NCI-H2081 (cell line): ENCODE measurements at regions not wholly inside any gene's neighbourhood (a gene's known extent, or its start where the extent isn't known, plus 50 kb on each side); places are given as distances from the start of the nearest gene placed in this dataset.

Experiments used
- DNase-seq, 2 experiments: peaks; one replicate each; lab custom pipeline; 2025; lab: John Stamatoyannopoulos, UW

DNA sequence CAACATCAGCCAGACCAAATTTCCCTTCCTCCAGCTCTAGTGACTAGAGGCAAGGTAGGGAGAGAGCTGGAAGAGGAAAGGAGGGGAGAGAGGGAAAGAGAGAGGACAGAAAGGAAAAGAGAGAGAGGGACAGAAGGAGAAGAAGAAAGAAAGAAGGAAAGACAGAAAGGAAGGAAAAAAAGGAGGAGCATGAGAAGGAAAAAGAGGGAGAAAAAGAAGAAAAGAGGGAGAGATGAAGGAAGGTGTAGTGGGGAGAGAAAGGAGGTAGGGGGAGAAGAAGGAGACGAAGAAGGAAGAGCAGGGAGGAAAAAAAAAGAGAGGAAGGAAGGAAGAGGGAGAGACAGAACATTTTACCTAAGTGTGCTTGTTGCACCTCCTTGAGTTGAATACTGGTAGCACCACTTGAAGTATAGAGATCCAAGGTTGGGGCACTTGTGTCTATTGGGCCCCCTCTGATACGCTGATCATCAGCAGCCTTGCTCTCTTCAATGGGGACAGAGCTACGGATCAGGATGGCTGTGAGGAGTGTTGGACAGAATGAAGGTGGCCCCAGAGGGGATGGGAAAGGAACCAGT lies 232.5 kb downstream of the SUDS3 start:
- no peak for DNase-seq

DNA sequence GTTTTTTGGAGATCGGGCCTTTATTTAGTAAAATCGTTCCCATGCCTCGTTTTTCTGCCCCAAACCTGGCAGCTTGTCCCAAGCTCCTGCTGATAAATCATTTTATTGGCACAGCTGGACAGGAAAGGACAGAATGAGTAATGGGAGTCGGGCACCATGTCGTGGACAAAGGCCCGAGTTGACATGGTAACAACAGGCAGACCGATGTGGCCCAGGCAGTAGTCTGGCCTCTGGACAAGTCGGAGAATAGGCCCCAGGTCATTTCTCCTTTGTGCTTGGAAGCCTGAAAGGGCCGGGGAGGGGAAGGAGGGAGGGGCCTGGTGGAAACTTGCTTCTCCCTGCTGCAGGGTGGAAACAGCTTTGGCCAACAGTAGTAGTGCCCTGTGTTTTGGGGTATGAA lies 234.9 kb downstream of the SUDS3 start:
- no peak for DNase-seq

DNA sequence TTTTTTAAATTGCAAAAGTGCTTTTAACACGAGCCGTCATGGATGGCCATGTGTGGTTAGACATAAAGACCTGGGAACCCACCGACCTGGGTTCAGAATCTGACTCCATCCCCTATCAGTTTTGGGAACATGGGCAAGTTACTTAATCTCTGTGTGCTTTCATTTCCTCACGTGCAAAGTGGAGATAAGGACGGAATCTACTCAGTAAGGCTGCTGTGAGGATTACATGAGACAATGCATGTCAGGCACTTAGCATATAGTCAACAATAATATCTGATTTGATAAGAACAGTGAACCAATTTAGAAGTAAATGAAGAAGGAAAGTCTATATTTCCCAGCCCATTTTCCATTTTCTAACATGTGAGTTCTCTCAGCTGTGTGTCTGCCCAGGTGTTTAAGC lies 235.4 kb downstream of the SUDS3 start:
- DNase-seq, result no peak

DNA sequence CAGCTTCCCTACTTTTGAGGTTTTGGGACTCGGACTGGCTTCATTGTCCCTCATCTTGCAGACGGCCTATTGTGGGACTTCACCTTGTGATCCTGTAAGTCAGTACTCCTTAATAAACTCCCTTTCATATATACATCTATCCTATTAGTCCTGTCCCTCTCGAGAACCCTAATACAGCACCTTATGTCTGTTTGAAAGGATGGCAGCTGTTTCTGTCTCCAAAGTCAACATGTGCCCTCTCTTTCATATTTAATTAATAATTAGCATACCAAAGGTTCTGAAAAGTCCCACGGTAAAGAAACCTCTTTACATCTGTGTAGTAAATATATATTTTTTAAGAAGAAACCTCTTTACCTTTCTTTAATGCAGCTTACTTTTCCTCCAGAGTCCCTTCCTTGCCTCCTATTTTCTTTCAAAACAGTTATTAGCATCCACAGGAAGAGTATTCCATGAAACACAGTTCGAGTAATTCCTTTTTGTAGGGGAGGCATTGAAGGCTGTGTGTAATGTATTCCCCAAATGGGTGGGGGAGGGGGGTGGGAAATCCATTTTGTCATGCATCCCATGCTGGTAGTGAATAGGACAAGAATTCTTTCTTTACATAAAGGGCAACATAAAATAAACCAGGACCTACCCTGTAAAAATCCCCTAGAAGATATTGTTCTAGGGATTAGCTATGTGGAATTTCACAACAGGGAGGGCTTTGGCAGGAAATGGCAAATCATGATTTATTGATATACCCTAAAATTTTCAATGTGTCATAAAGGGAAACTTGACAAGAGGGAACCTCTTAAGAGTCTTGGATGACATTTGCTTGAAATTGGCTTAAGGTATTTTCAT lies 241.5 kb downstream of the SUDS3 start:
- DNase-seq, result no peak

DNA sequence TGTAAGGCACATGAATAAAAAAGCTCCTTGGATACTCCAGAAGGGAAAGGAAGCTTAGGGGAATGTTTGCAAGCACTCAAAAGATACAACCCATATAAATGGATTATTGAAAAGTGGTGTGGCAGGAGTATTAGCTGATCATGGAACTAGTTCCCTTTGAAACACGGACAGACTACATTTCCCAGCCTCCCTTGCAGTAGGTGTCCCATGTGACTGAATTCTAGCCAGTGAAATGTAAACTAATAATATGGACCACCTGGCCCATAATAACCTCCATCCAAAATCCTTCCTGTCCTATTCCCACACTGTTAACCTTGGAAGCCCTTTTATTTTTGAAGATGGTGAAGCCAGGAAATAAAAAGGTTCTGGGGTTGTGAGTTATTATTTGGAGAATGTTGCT lies 242.3 kb downstream of the SUDS3 start:
- no peak for DNase-seq

DNA sequence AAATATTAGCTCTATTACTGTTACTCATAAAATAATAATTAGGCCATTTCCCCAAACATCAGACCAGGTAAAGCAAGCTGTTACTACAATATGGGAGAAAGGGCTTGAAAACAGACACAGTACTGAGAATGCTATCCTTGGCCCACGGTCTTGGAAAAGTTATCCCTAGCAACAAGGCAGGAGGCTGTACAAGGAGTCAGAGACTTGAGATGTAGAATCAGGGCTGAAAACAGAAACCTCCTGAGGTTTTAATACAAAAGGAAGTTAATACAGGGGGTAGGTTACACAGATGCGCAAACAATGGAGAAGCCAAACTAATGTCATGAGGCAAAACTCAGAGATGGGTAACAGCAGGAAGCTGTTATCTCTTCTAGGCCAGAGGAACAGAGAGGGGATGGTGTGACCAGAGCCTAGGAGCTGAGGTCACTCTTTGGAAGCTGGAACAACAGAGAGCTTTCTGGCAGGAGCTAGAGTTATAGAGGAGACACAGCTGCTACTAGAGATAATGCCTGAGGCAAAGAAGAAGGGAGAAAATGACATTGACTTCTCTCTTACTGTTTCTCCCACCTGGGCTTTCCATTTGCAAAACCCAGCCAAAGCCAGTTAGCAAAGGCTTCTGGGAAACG lies 248.8 kb downstream of the SUDS3 start:
- DNase-seq, result no peak

DNA sequence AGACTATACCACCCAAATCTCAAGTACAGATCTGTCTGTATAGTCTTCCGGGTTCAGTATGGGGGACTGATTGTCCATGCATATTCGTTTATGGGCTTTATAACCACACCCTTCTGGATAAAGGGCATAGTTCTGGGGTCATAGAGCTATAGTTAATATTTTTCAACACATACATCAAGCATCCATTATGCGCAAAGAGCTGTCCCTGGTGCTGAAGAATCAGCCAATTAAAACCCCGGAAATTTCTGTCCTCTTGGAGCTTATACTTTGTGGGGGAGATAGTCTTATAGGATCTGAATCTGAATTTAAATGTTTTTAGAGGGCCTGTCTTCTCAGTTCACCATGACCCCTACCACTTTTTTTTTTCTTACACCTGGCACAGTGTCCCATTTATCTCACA lies 256.7 kb downstream of the SUDS3 start:
- no peak for DNase-seq

DNA sequence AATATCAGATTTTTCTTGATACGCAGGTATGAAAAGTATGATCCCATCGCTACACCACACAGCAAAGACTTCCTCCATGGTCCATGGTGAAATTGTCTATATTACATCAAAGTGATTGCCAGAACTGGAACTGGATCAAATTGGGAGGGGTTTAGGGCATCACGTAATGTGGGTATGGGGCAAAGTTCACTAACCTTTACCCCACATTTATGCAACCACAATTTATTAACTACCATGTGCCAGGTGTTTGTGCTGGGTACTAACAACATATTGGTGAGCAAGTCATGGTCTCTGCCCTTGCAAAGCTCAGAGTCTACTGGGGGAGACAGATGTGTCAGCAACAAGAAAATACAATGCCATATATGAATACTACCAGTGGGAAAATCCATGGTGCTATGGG lies 258.9 kb downstream of the SUDS3 start:
- no peak for DNase-seq

DNA sequence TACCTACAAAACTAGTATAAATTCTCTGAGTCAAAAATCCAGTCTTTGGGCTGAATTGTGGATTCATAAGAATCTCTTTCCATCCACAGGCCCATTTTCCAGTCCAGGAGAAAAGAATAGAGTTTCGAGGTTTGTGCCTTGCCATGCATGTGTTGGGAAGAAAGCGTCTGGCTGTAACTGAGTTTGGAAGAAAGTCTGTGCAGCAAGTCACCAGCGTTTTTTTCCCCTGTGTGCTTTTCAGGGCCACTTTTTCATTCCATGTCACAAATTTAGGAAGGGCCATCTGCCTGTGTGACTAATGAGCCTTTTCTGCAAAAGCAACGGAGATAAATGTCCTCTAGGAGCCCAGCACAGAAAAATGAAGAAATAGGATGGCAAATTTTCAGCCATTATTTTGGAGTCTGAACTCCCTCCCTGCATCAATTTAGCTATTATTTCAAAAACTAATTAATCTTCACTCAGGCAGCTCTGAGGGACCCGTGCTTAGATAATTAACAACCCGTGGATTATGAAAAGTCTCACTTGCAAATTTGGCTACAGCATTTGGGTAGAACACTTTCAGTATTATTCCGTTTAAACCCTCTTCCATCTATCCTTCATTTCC lies 261.5 kb downstream of the SUDS3 start:
- no peak for DNase-seq

DNA sequence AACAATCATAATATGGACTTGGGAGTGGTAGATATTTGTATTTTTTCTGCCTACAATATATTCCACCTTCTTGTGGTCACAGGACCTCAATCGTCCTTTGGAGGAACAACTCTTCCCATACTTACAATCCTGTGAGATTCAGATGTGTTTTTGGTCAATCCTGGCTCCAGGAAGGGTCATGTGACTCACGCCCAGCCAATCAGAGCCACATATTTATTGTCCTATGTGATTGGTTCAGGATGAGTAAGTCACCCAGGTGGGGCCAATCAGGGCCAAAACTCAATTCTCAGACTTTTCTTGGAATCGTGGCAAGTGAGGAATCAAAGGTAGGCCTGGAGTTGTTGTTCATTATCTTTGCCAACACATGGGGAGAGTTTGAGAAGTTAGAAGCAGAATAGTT lies 264.9 kb downstream of the SUDS3 start:
- DNase-seq, result no peak

DNA sequence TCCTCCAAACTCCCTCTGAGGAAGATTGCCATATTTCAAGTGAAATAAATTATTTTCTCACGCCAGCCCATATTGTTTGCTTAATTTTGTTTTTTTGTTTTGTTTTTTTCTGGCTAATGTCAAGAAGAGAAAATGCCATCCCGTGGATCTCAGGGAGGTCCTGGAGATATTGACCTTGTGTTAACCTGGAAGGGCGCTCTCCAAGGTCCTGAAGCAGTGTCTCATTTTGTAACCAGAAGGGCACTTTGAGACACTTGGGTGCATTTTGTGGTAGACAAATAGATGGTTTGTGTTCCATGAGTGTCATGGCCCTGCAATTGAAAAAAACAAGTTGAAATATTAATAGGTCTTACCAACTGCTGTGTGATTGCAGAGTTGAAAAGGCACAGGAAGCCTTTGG lies 268.9 kb downstream of the SUDS3 start:
- no peak for DNase-seq

DNA sequence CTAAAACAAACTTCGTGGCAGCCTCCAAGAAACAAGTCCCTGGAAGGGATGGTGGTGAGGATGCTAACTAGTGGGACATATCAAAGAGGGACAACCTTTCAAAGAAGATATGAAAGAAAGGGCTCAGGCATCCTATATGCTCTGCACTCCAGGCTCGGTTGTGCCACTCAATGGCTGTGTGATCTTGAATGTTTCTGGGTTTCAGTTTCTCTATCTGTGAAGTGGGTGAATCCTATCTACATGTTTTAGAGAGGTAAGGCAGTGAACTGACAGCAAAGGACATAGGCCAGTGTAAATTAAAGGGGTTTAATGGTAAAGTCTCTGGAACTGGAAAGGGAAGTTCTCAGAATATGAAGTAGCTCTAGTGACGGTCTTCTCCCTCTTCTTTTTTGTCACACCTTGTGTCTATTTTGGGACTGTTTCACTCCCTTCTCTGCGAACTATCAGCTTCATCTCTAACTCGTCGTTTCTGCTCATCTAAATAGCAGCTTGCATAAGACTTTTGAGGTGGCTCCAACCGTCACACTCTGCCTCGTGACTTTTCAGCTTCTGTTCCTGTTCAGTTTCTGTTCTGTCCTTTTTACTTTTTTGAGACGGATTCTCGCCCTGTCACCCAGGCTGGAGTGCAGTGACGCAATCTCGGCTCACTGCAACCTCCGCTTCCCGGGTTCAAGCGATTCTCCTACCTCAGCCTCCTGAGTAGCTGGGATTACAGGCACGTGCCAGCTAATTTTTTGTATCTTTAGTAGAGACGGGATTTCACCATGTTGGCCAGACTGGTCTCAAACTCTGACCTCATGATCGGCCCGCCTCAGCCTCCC lies 273.6 kb downstream of the SUDS3 start:
- DNase-seq, result no peak

DNA sequence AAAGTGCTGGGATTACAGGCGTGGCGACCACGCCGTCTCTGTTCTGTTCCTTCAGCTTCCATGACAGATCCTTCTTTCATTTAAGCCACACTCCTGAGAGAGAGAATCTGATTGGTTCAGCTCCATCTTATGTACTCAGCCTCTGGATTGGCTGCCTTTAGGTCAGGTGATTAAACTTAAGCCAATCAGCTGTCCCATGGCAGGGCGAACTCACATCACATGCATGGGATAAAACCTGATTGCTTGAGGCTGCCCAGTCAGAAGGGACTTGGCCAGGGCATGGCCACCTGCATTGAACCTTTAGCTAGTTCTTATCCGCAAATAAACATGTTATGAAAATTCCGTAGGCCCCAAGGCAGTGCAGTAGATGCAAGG lies 274.2 kb downstream of the SUDS3 start:
- no peak for DNase-seq

DNA sequence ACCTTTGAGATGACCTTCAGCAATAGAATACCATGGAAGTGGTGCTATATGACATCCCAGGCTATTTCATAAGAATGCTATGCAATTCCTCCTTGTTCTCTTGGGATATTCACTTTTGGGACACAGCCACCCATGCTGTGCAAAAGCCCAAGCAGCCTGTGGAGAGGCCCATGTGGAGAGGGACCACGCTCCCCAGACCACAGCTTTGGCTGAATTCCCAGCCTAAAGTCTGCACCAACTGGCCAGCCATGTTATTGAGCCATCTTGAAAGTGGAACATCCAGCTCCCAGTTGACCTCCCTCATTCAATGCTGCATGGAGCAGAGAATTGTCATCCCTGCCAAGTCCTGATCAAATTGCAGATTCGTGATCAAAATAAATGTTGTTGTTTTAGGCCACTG lies 275.1 kb downstream of the SUDS3 start:
- no peak for DNase-seq

DNA sequence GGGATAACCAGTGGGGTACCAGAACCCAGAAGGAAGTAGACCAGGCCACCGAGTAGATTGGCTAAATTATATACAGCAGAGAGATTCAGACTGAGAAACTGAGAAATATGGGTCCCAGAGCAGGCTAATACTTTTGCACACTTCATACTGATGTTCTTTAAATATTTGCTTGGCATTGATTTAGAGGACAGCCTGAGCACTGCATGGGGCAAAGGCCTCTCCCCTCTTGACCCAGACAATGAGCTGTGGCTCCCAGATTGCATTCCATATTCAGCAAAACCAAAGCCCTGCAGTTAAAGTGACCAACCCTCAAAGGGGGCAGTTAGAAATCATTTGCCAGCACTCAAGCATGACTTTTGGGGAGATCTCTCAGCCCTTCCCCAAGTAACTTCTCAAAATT lies 279.2 kb downstream of the SUDS3 start:
- no peak for DNase-seq

DNA sequence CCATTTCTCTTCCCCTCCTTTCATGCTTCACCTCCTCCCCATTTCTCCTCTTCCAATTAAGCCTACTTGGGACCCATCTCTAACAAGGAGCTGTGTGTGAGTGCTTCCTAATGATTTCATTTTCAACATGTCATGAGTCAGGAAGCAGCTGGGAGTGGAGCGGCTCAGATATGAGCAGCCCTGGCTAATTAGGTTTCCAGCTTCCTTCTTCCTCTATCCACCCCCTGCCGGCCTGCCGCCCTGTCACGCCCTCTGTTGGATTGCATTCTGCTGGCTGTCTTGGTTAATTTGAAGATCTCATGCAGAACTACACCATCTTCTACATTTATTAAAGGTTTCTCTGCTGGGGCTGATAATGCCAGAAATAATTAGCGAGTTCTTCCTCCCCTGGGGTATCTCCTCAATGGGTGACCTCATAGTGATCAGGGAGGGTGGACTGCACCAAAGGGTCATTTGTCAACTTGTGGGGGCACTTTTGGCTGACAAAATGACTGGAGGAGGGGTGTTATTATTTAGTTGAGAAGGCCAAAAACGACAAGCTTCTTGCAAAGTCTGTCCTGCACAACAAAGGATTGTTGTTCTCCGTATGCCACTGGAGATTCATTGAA lies 300.9 kb upstream of the SRRM4 start:
- no peak for DNase-seq

DNA sequence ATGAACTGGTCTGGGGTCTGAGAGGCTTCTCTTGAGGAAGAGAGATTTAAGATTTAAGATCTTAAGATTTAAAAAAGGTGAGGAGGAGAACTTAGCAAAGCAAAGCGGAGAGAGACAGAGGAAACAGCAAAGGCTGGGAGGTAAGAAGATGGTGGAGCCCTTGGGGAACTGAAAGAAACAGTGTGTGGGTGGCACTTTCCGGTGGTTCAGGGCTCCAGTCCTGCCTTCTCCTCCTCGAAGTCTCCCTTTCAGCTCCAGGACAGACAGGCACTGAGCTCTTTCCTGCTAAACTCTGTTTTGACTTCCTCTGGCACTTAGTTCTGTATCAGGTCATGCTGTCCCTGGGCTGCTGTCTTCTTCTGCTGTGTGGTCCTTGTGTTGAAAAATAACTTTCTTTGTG lies 298.7 kb upstream of the SRRM4 start:
- DNase-seq, result no peak

DNA sequence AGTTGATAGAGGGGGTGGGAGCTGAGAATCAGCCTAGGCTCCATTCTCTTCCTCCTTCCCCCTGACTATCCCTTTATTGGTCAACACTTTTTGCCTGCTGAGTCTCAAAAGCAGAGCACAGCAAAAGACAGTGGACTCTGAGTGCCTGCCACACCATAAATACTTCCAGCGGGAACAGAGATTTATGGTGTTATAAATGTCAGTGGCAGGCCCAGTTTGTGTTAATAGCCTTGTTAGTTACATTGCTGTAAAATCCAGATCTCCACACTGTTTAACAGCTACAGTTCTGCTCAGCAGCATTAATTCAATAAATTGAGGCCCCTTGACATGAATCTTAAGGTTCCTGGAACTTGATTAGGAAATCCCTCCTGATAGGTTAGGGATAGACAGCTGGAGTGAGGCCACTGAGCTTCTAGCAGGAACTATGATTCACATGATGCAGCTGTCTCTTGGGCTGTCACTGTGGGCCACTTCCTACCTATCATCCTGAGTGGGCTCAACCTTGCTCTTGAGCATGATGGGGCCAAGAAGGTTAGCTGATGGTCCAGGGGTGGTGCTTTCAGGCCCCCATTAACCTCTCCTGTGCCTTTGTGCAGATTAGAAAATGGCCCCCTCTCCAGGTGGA lies 295.2 kb upstream of the SRRM4 start:
- no peak for DNase-seq

DNA sequence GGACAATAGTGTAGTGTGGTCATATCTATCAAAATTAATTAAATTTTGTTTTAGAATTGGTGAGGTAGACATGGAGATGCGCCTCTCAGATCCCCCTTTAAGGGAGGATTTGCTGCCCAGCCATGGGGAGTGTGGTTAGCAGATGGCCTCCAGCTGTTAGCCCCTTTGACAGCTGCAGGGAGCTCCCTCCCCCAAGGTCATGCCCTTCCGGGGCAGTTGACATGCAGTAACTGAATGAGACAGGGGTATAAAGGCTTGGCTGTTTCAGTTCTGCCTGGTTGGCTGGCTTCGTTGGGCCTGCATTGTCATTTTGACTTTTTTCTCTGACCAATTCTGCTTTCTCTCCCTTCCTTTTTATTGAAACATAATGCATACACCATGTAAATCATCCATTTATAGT lies 291.5 kb upstream of the SRRM4 start:
- DNase-seq, result no peak

DNA sequence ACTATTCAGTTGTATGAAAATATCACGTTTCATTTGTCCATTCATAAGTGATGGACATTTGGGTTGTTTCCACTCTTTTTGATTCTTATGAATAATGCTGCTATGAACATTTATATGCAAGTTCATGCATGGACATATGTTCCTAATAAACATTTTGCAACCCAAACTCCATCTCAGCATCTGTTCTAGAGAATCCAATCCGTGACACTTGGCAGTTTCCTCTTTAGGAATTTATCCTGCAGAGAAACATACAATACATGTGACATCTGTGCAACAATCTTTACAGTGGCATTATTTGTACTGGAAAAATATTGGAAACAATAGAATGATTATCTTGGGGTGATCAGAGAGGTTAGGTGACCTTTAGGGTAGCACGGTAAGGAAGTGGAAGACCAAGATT lies 290.8 kb upstream of the SRRM4 start:
- DNase-seq, result no peak

DNA sequence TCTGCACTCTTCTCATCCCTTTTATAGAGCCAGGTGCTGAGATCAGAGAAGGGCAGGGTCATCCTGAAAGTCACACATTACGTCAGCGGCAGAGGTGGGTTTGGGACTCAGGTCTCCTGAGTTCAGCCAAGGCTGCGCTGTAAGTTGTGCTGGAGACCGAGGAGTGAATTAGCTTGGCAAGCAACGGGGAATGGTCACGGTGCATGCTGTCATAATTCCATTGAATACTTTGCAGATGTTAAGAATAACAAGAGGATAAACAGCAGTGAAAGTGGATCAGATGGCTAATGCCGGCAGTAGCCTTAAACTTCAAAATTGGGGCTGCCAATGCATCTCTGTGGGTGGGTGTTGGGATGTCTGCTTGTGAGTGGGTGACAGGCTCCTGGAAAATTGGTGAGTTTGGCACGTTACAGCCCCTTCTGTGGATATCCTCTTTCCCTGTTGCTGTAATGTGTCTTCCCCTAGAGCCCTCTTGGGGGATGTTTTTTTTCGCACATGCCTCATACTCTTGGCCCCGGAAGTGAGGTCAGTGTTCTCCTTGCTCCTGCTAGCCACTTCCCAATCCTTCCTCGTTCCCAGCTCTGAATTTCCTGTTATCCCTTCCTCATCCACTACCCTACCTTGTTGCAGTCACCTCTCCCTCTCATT lies 287.1 kb upstream of the SRRM4 start:
- DNase-seq, result no peak
